ENCODE measurements at regions not wholly inside any gene's neighbourhood (a gene's known extent, or its start where the extent isn't known, plus 50 kb on each side); places are given as distances from the start of the nearest gene placed in this dataset.

- TF ChIP-seq CEBPB (IDR thresholded peaks at IDR 0.05; ENCODE audit: low read depth, low read length), result no peak
- TF ChIP-seq ATF2 (IDR thresholded peaks at IDR 0.05; ENCODE audit: low read length), result no peak
- TF ChIP-seq CHD2 (IDR thresholded peaks at IDR 0.05; ENCODE audit: low read length), result no peak
- no peak for TF ChIP-seq POLR2A (IDR thresholded peaks at IDR 0.05; ENCODE audit: control extremely low read depth in 1 of 2, low read depth in 2 of 2, low read length in 2 of 2)
These were observed 153.8 kb upstream of the UQCRFS1 start for GRCh38 chr19:29366757-29367156.
